ENCODE measurements at regions not wholly inside any gene's neighbourhood (a gene's known extent, or its start where the extent isn't known, plus 50 kb on each side); places are given as distances from the start of the nearest gene placed in this dataset.

DNA sequence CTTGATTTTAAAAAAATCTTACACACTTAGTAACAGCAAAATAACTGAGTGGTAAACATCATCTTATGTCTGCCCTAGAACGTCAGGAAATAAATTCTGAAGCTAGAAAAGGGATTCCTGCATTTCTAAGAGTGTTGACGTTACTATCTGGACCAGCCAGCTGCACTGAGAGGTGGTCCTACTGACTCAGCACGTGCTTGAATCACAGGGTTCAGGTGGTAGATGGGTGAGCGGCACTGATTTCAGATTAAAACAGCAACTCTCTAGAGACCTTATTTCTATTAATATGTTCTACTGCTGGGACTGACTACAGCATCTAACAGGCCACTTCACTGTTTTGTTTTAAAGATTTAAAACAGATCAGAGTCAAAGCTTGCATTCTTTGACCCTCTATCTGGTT is 377.2 kb downstream of the GABRB3 start:
- Histone ChIP-seq H3K27me3 (no peaks in the 10 kb centered on the region), H3K9me3 (no peaks in the 10 kb centered on the region), H3K36me3 (no peaks in the 10 kb centered on the region), H3K27ac (no peak overlapping the region), H3K9ac (ENCODE audit: low read depth in 2 of 2, low read length in 2 of 2) (no peak overlapping the region), H3K4me3 (no peak overlapping the region), H3K4me1 (no peaks in the 10 kb centered on the region)
- DNase-seq = no peak
- TF ChIP-seq, protein P1, sequence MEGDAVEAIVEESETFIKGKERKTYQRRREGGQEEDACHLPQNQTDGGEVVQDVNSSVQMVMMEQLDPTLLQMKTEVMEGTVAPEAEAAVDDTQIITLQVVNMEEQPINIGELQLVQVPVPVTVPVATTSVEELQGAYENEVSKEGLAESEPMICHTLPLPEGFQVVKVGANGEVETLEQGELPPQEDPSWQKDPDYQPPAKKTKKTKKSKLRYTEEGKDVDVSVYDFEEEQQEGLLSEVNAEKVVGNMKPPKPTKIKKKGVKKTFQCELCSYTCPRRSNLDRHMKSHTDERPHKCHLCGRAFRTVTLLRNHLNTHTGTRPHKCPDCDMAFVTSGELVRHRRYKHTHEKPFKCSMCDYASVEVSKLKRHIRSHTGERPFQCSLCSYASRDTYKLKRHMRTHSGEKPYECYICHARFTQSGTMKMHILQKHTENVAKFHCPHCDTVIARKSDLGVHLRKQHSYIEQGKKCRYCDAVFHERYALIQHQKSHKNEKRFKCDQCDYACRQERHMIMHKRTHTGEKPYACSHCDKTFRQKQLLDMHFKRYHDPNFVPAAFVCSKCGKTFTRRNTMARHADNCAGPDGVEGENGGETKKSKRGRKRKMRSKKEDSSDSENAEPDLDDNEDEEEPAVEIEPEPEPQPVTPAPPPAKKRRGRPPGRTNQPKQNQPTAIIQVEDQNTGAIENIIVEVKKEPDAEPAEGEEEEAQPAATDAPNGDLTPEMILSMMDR (IDR thresholded peaks at IDR 0.05) = no peak
- intact Hi-C loops (cut with DNase I) = no loop called here

DNA sequence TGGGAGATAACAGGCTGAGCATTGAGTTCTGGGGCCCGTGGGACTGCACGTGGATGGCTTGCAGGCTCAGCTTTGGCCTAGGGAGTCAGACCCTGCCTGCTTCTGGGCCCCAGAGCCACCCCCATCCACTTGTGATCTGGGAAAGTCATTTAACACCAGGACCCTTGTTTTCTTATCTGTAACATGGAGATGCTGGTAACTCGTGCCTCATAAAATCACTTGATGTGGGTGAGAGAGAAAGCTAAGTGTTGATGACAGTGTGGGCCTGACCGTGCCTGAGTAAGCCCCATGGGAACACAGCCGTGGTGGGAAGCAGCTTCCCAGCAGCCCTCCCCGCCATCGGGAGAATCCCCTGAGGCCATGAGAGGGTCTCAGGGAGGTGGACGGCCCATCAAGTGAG is 378.1 kb downstream of the GABRB3 start:
- Histone ChIP-seq H3K4me3 (no peak overlapping the region), H3K4me1 (no peaks in the 10 kb centered on the region), H3K9ac (ENCODE audit: low read depth in 2 of 2, low read length in 2 of 2) (no peak overlapping the region), H3K9me3 (no peaks in the 10 kb centered on the region), H3K36me3 (no peaks in the 10 kb centered on the region), H3K27me3 (no peaks in the 10 kb centered on the region), H3K27ac (no peak overlapping the region)
- intact Hi-C loops (cut with DNase I) = no loop called here
- no peak for DNase-seq
- TF ChIP-seq, protein P1 (IDR thresholded peaks at IDR 0.05) = no peak

DNA sequence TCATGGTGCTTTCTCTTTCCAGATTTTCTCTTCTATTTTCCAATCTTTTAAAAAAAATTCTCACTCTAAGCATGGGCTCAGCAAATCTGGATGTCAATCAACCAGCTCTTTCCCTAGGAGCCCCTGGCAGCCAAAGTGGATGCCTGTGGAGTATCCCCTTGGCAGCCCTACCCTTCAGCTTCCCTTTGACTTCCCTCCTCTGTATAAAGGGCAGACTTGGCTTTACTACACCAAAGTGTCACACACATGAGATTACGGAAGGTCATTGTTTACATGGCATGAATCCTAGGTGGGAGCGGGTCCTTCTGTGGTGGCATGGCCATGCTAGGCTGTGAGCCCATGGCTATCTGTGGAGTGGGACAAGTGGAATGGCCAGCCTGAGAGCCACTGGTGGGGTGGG is 379.9 kb downstream of the GABRB3 start:
- no peaks in the 10 kb centered on the region for H3K27me3 ChIP-seq
- no peaks in the 10 kb centered on the region for H3K9me3 ChIP-seq
- DNase-seq = no peak
- H3K4me1 ChIP-seq = no peaks in the 10 kb centered on the region
- TF ChIP-seq, protein P1 (IDR thresholded peaks at IDR 0.05) = no peak
- no peaks in the 10 kb centered on the region for H3K36me3 ChIP-seq
- intact Hi-C loops (cut with DNase I) = no loop called here
- no peak overlapping the region for H3K9ac ChIP-seq (ENCODE audit: low read depth in 2 of 2, low read length in 2 of 2)
- H3K27ac ChIP-seq = no peak overlapping the region
- no peak overlapping the region for H3K4me3 ChIP-seq

DNA sequence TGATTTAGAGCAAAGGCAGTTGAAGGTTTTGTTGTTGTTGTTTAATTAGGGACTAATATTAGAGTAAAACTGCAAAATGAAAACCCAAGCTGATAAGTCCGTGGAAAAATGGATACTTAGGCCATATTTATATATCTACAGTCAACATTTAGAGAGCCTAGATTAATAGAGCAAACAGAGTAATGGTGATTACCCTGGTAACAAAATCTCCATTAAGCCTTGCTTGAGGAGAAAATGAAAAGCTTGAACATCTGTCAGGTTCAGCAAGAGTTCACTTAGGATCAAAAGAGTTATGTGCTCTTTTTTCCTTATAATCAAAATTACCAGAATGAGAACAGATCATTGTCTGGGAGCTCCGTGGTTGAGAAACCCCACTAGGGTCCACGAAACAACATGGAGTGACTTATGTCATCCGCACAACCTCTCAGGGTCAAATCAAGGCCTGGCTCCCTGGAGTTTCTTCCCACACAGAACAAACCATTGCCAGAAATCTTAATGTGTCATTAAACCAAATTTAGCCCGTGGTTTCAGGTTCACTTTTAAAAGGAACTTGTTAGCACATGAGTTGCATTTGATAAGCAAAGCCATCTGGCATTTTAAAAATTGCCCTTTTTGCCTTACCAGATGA is 381.2 kb downstream of the GABRB3 start:
- no peaks in the 10 kb centered on the region for H3K9me3 ChIP-seq
- DNase-seq = no peak
- no peaks in the 10 kb centered on the region for H3K4me1 ChIP-seq
- H3K9ac ChIP-seq (ENCODE audit: low read depth in 2 of 2, low read length in 2 of 2) = no peak overlapping the region
- H3K27me3 ChIP-seq = no peaks in the 10 kb centered on the region
- TF ChIP-seq, protein P1 (IDR thresholded peaks at IDR 0.05) = no peak
- H3K36me3 ChIP-seq = no peaks in the 10 kb centered on the region
- no peak overlapping the region for H3K27ac ChIP-seq
- intact Hi-C loops (cut with DNase I) = no loop called here
- no peak overlapping the region for H3K4me3 ChIP-seq

DNA sequence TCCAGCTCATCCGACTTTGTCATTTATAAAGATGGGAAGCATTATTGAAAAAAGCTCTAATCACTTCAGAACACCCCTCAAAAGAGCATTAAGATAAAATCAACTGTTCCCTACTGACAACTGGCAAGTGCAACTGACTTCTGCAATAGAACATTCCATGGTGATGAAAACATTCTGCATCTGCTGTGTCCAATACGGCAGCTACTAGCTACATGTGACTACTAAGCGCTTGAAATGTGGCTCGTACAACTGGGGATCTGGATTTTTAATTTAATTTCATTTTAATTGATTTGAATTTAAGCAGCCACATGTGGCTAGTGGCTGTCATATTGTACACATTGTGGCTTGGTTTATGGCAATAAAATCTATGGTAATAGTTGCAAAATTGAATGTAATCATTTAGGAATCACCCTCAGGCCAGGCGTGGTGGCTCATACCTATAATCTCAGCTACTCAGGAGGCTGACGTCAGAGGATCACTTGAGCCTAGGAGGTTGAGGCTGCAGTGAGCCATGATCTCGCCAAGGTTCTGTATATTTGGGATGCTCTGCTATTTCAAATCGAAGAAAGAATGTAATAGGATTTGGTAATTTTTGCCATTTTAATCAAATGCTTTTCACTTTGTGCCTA is 390.3 kb downstream of the GABRB3 start:
- intact Hi-C loops (cut with DNase I) = no loop called here
- TF ChIP-seq, protein P1 (IDR thresholded peaks at IDR 0.05) = no peak
- no peak for DNase-seq
- H3K27ac ChIP-seq = no peak overlapping the region
- no peaks in the 10 kb centered on the region for H3K9me3 ChIP-seq
- no peak overlapping the region for H3K4me3 ChIP-seq
- no peaks in the 10 kb centered on the region for H3K4me1 ChIP-seq
- H3K27me3 ChIP-seq = no peaks in the 10 kb centered on the region
- no peaks in the 10 kb centered on the region for H3K36me3 ChIP-seq
- H3K9ac ChIP-seq (ENCODE audit: low read depth in 2 of 2, low read length in 2 of 2) = no peak overlapping the region

Data from colonic mucosa (tissue), 4 donors.